ENCODE measurements at regions not wholly inside any gene's neighbourhood (a gene's known extent, or its start where the extent isn't known, plus 50 kb on each side); places are given as distances from the start of the nearest gene placed in this dataset.

DNA sequence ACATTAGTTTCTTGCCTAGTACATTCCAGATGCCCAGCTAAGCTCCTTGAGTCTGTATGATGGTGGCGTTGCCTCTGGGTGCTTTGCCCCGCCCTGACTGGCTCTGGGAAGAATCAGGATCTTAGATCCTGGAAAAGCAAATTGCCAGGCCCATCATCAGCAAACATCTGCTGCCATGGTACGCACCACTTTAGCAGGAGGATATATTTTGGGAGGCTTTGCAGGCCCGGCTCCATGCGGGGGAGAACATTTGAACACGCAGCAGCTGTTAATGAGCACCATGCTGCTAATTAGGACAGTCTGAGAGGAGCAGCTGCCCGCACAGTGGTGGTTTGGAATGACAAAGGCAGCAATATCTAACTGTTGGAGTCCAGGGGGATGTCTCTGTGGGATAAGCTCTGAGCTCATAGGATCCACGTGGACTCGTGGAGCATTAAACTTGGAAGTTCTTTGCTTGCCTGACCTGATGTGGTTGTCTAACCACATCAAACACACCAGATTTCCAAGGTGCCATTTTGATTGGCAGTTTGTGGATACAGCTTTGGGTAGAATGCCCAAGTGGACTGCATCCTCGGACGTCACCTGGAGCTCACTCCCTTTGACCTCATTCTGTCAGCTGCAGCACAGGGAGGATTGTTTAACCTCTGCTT, 217.0 kb upstream of the ZBED5 start:
- H3K9me1 ChIP-seq (replicated peaks; ENCODE audit: control insufficient read depth, extremely low read depth, insufficient read depth, low read length), result no peaks in the 10 kb centered on the region
- H4K20me1 ChIP-seq (replicated peaks; ENCODE audit: control insufficient read depth, extremely low read depth, insufficient read depth, low read length), result no peaks in the 10 kb centered on the region
- ChIA-PET CTCF (no interaction called here), POLR2A (no interaction called here)
- FAIRE-seq (no peak), DNase-seq (ENCODE audit: low read depth, low spot score) (no peak)
- no peaks in the 10 kb centered on the region for H3K79me2 ChIP-seq (ENCODE audit: control insufficient read depth, insufficient read depth, low read length)
- no peak overlapping the region for H3K27ac ChIP-seq (ENCODE audit: insufficient read depth, low read depth, low read length)
- BruUV-seq (replicated peaks), result no TSS peak
- TF ChIP-seq EZH2 (IDR thresholded peaks at IDR 0.05; ENCODE audit: borderline replicate concordance, low read depth, low read length, severe bottlenecking), result no peak
- TF ChIP-seq GATA2 (IDR thresholded peaks at IDR 0.05; ENCODE audit: insufficient read depth, insufficient read length, low read depth, low read length), result no peak
- H3K27me3 ChIP-seq (ENCODE audit: control insufficient read depth in 2 of 2, insufficient read depth in 2 of 2, low read length in 2 of 2), result peaks cover 0 to 2% of the 10 kb centered on the region in 2 experiments
- H3K9me3 ChIP-seq (replicated peaks; ENCODE audit: control insufficient read depth, insufficient read depth, low read length), result no peaks in the 10 kb centered on the region
- H2AFZ ChIP-seq (ENCODE audit: low read depth, low read length), result no peak overlapping the region
- H3K9ac ChIP-seq (replicated peaks; ENCODE audit: extremely low read depth, insufficient read depth, low read length), result no peak overlapping the region
- no peaks in the 10 kb centered on the region for H3K36me3 ChIP-seq (ENCODE audit: control insufficient read depth in 2 of 2, extremely low read depth in 1 of 2, insufficient read depth in 2 of 2, low read length in 2 of 2)
- H3K4me1 ChIP-seq (ENCODE audit: control insufficient read depth, extremely low read depth, insufficient read depth, low read length), result no peaks in the 10 kb centered on the region
- intact Hi-C loops (cut with micrococcal nuclease) (no loop called here), dilution Hi-C loops (cut with MboI; ENCODE audit: extremely low pct_ligation_motif_present, low sequenced_read_pairs) (no loop called here)
- no peak overlapping the region for H3K4me3 ChIP-seq (replicated peaks in 1 of 3; ENCODE audit: insufficient read depth in 1 of 3, low read depth in 1 of 3, low read length in 3 of 3)
- H3K4me2 ChIP-seq (ENCODE audit: insufficient read depth, low read length), result no peak overlapping the region

DNA sequence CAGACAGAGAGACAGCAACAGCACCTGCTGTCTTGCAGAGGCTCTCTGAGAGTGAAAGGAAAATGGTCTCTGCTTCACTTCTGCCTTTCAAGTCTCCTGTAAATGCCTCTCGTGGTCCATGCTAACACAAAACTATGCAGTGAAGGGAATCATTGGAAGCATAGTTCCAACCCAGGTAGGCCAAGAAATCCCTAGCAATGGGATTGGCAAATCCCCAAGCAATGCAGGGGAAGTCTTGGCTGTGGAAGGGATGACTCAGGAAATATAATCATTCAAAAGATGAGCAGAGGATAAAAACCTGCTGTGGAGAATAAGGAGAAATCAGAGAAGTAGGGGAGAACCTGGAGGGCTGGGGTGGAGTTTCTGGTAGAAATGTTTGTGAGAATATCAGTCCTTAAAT, 216.1 kb upstream of the ZBED5 start:
- FAIRE-seq (no peak), DNase-seq (ENCODE audit: low read depth, low spot score) (no peak)
- Histone ChIP-seq H4K20me1 (replicated peaks; ENCODE audit: control insufficient read depth, extremely low read depth, insufficient read depth, low read length) (no peaks in the 10 kb centered on the region), H3K27ac (ENCODE audit: insufficient read depth, low read depth, low read length) (no peak overlapping the region), H3K36me3 (ENCODE audit: control insufficient read depth in 2 of 2, extremely low read depth in 1 of 2, insufficient read depth in 2 of 2, low read length in 2 of 2) (no peaks in the 10 kb centered on the region), H3K4me1 (ENCODE audit: control insufficient read depth, extremely low read depth, insufficient read depth, low read length) (no peaks in the 10 kb centered on the region), H3K79me2 (ENCODE audit: control insufficient read depth, insufficient read depth, low read length) (no peaks in the 10 kb centered on the region), H3K27me3 (ENCODE audit: control insufficient read depth in 2 of 2, insufficient read depth in 2 of 2, low read length in 2 of 2) (peaks cover 0 to 2% of the 10 kb centered on the region in 2 experiments), H3K9me1 (replicated peaks; ENCODE audit: control insufficient read depth, extremely low read depth, insufficient read depth, low read length) (no peaks in the 10 kb centered on the region), H3K9me3 (replicated peaks; ENCODE audit: control insufficient read depth, insufficient read depth, low read length) (no peaks in the 10 kb centered on the region), H3K4me3 (replicated peaks in 1 of 3; ENCODE audit: insufficient read depth in 1 of 3, low read depth in 1 of 3, low read length in 3 of 3) (no peak overlapping the region), H3K9ac (replicated peaks; ENCODE audit: extremely low read depth, insufficient read depth, low read length) (no peak overlapping the region), H2AFZ (ENCODE audit: low read depth, low read length) (no peak overlapping the region), H3K4me2 (ENCODE audit: insufficient read depth, low read length) (no peak overlapping the region)
- dilution Hi-C loops (cut with MboI; ENCODE audit: extremely low pct_ligation_motif_present, low sequenced_read_pairs), result no loop called here
- ChIA-PET CTCF (no interaction called here), POLR2A (no interaction called here)
- TF ChIP-seq, protein P1, sequence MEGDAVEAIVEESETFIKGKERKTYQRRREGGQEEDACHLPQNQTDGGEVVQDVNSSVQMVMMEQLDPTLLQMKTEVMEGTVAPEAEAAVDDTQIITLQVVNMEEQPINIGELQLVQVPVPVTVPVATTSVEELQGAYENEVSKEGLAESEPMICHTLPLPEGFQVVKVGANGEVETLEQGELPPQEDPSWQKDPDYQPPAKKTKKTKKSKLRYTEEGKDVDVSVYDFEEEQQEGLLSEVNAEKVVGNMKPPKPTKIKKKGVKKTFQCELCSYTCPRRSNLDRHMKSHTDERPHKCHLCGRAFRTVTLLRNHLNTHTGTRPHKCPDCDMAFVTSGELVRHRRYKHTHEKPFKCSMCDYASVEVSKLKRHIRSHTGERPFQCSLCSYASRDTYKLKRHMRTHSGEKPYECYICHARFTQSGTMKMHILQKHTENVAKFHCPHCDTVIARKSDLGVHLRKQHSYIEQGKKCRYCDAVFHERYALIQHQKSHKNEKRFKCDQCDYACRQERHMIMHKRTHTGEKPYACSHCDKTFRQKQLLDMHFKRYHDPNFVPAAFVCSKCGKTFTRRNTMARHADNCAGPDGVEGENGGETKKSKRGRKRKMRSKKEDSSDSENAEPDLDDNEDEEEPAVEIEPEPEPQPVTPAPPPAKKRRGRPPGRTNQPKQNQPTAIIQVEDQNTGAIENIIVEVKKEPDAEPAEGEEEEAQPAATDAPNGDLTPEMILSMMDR (IDR thresholded peaks at IDR 0.05; ENCODE audit: extremely low read depth in 1 of 2, insufficient read depth in 1 of 2, low read depth in 1 of 2, low read length in 2 of 2), result no peak
- TF ChIP-seq MYC (IDR thresholded peaks at IDR 0.05; ENCODE audit: low read depth, low read length) (no peak), FOS (IDR thresholded peaks at IDR 0.05; ENCODE audit: borderline replicate concordance, insufficient read depth, low read length) (no peak), POLR2AphosphoS5 (IDR thresholded peaks at IDR 0.05; ENCODE audit: insufficient read depth, low read depth, low read length) (no peak), GATA2 (IDR thresholded peaks at IDR 0.05; ENCODE audit: insufficient read depth, insufficient read length, low read depth, low read length) (no peak), JUN (IDR thresholded peaks at IDR 0.05; ENCODE audit: borderline replicate concordance, insufficient read depth, insufficient read length, low read depth) (no peak), POLR2A (IDR thresholded peaks at IDR 0.05; ENCODE audit: low read depth, low read length) (no peak)
- TF ChIP-seq, protein P2, sequence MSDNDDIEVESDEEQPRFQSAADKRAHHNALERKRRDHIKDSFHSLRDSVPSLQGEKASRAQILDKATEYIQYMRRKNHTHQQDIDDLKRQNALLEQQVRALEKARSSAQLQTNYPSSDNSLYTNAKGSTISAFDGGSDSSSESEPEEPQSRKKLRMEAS (IDR thresholded peaks at IDR 0.05; ENCODE audit: insufficient read depth, insufficient read length), result no peak
- intact Hi-C loops (cut with micrococcal nuclease), result no loop called here
- BruUV-seq (replicated peaks), result no TSS peak
